Epithelial cell of prostate (primary cell): ENCODE measurements at regions not wholly inside any gene's neighbourhood (a gene's known extent, or its start where the extent isn't known, plus 50 kb on each side); places are given as distances from the start of the nearest gene placed in this dataset.

Source experiments
- DNase-seq: peaks from one replicate; pipeline ENCODE4 v3.0.0-alpha.2; 2011; ENCODE audit warnings: low read depth, low spot score
- H3K27ac ChIP-seq: fragments of 450-650 bp; 2 replicates; pipeline ENCODE4 v1.5.1; 2017; ENCODE audit warnings: mild to moderate bottlenecking

- H3K27ac ChIP-seq, result no peak overlapping the region
- no peak for DNase-seq
Measured at GRCh38 chr4:41478518-41478917, 59.4 kb upstream of the LIMCH1 start.

- H3K27ac ChIP-seq, result no peak overlapping the region
- no peak for DNase-seq
Measured at GRCh38 chr4:41480896-41481311, 57.1 kb upstream of the LIMCH1 start.

GRCh38 chr4:41483771-41484170 lies 54.2 kb upstream of the LIMCH1 start:
- H3K27ac ChIP-seq, result no peak overlapping the region
- DNase-seq, result no peak

- no peak overlapping the region for H3K27ac ChIP-seq
- no peak for DNase-seq
Measured at GRCh38 chr4:41485041-41485440, 52.9 kb upstream of the LIMCH1 start.

GRCh38 chr4:41487868-41488440 lies 50.0 kb upstream of the LIMCH1 start:
- DNase-seq, result no peak
- H3K27ac ChIP-seq, result no peak overlapping the region
